Activated CD8-positive, alpha-beta memory T cell treated with anti-CD3 and anti-CD28 coated beads, Interleukin-2, amount 50 U/mL, for 1 hour (primary cell): ENCODE measurements at regions not wholly inside any gene's neighbourhood (a gene's known extent, or its start where the extent isn't known, plus 50 kb on each side); places are given as distances from the start of the nearest gene placed in this dataset.
"Not testable (repeated sequence)": the region's sequence is repeated elsewhere in the genome, so short reads cannot be mapped to it uniquely, and the experiment has no call there.

Experiments
- DNase-seq: peaks from one replicate; pipeline ENCODE4 v3.0.0-alpha.2; 2020; ENCODE audit errors: extremely low read depth

GRCh38 chr6:134402372-134402984 lies 84.6 kb upstream of the SGK1 start:
- DNase-seq, result no peak

GRCh38 chr6:134400941-134401340 lies 83.0 kb upstream of the SGK1 start:
- no peak for DNase-seq

- DNase-seq, result no peak
These were observed 80.5 kb upstream of the SGK1 start for GRCh38 chr6:134398453-134398852.

- no peak for DNase-seq
These were observed 79.8 kb upstream of the SGK1 start for GRCh38 chr6:134397676-134398075.

GRCh38 chr6:134394905-134395304 lies 77.0 kb upstream of the SGK1 start:
- DNase-seq, result no peak

GRCh38 chr6:134394208-134394607 lies 76.3 kb upstream of the SGK1 start:
- no peak for DNase-seq

- DNase-seq, result no peak
These were observed 73.3 kb upstream of the SGK1 start for GRCh38 chr6:134391205-134391604.

GRCh38 chr6:134389658-134390057 lies 71.7 kb upstream of the SGK1 start:
- no peak for DNase-seq

- no peak for DNase-seq
These were observed 71.2 kb upstream of the SGK1 start for GRCh38 chr6:134389129-134389528.

- DNase-seq, result not testable (repeated sequence)
These were observed 68.6 kb upstream of the SGK1 start for GRCh38 chr6:134386482-134386881.

GRCh38 chr6:134381959-134382358 lies 64.0 kb upstream of the SGK1 start:
- DNase-seq, result no peak

- no peak for DNase-seq
These were observed 61.7 kb upstream of the SGK1 start for GRCh38 chr6:134379599-134379998.

- no peak for DNase-seq
These were observed 61.2 kb upstream of the SGK1 start for GRCh38 chr6:134379076-134379475.

- DNase-seq, result no peak
These were observed 60.5 kb upstream of the SGK1 start for GRCh38 chr6:134378426-134378825.

GRCh38 chr6:134376785-134377184 lies 58.9 kb upstream of the SGK1 start:
- DNase-seq, result no peak

GRCh38 chr6:134375220-134375580 lies 57.3 kb upstream of the SGK1 start:
- no peak for DNase-seq

GRCh38 chr6:134374491-134375219 lies 56.7 kb upstream of the SGK1 start:
- DNase-seq, result no peak

- DNase-seq, result no peak
These were observed 56.1 kb upstream of the SGK1 start for GRCh38 chr6:134373993-134374392.

- DNase-seq, result no peak
These were observed 55.5 kb upstream of the SGK1 start for GRCh38 chr6:134373282-134373922.

GRCh38 chr6:134372603-134373281 lies 54.8 kb upstream of the SGK1 start:
- no peak for DNase-seq

GRCh38 chr6:134368670-134369069 lies 50.8 kb upstream of the SGK1 start:
- DNase-seq, result no peak
